Caco-2 (cell line): ENCODE measurements at regions not wholly inside any gene's neighbourhood (a gene's known extent, or its start where the extent isn't known, plus 50 kb on each side); places are given as distances from the start of the nearest gene placed in this dataset.

ENCODE experiments used
- BruUV-seq: library from RNA; stranded (reverse); fragments of 400-500 nt; replicated peaks from 2 replicates; lab custom pipeline; 2021; lab: Mats Ljungman, UMichigan
- CTCF ChIA-PET: fragments of 300-600 bp; sonication (Branson Sonifier 250); formaldehyde crosslinking; loops from one replicate; lab custom pipeline; 2022; ENCODE audit warnings: antibody characterized with exemption; lab: Charles Lee
- POLR2A ChIA-PET: fragments of 300-600 bp; sonication (Branson Sonifier 250); formaldehyde crosslinking; loops from one replicate; lab custom pipeline; 2022; ENCODE audit warnings: antibody characterized with exemption; lab: Charles Lee
- DNase-seq, 2 experiments: peaks; one replicate each; pipeline versions ENCODE4 v3.0.0 to v3.0.0-alpha.2; 2020 to 2022
- H3K27me3 ChIP-seq: replicated peaks from 2 replicates; pipeline ENCODE4 v1.6.0; 2011; ENCODE audit warnings: low read length; ENCODE audit not compliant: control insufficient read depth, insufficient read depth
- H3K36me3 ChIP-seq: 2 replicates; pipeline ENCODE4 v1.5.1; 2011; ENCODE audit warnings: low read length; ENCODE audit not compliant: control insufficient read depth, insufficient read depth
- H3K4me1 ChIP-seq: fragments of 250-450 bp; sonication (Bioruptor Pico); 2 replicates; pipeline ENCODE4 v1.5.1; 2020; ENCODE audit warnings: mild to moderate bottlenecking
- H3K4me3 ChIP-seq: 2 replicates; pipeline ENCODE4 v1.5.1; 2011; ENCODE audit warnings: low read depth, mild to moderate bottlenecking, control low read depth, low read length
- H3K9me3 ChIP-seq: fragments of 250-450 bp; sonication (Bioruptor Pico); 2 replicates; pipeline ENCODE4 v1.5.1; 2020; ENCODE audit warnings: mild to moderate bottlenecking, moderate library complexity
- H3K27ac Mint-ChIP-seq: one replicate; pipeline ENCODE4 v1.8.0; 2022; ENCODE audit warnings: mixed read lengths; ENCODE audit not compliant: unreplicated experiment
- H3K27me3 Mint-ChIP-seq: one replicate; pipeline ENCODE4 v1.8.0; 2022; ENCODE audit warnings: mixed read lengths; ENCODE audit not compliant: insufficient read depth, unreplicated experiment
- H3K36me3 Mint-ChIP-seq: one replicate; pipeline ENCODE4 v1.8.0; 2022; ENCODE audit warnings: mild to moderate bottlenecking, mixed read lengths; ENCODE audit not compliant: insufficient read depth, unreplicated experiment
- H3K4me1 Mint-ChIP-seq: one replicate; pipeline ENCODE4 v1.8.0; 2022; ENCODE audit warnings: low read depth, mixed read lengths; ENCODE audit not compliant: unreplicated experiment
- H3K4me3 Mint-ChIP-seq: one replicate; pipeline ENCODE4 v1.8.0; 2022; ENCODE audit warnings: mild to moderate bottlenecking, moderate library complexity, mixed read lengths; ENCODE audit not compliant: unreplicated experiment
- H3K9me3 Mint-ChIP-seq: one replicate; pipeline ENCODE4 v1.8.0; 2022; ENCODE audit warnings: mixed read lengths; ENCODE audit not compliant: unreplicated experiment
- CTCF ChIP-seq, 2 experiments: fragments of 200-600 bp in 1 of 2; IDR thresholded peaks; 1 replicate in 1 of 2; 2 replicates in 1 of 2; pipeline versions ENCODE4 v1.5.1 to v1.8.0; 2011 to 2022; ENCODE audit warnings: antibody characterized with exemption in 1 of 2, control low read depth in 1 of 2, inconsistent platforms in 1 of 2, low read depth in 1 of 2, low read length in 1 of 2, mild to moderate bottlenecking in 1 of 2, moderate library complexity in 1 of 2; ENCODE audit not compliant: insufficient read depth in 1 of 2, severe bottlenecking in 1 of 2, unreplicated experiment in 1 of 2
- intact Hi-C: fragments of 100-400 bp; cut with micrococcal nuclease; formaldehyde crosslinking; loops from one replicate; pipeline ENCODE4 v1.10.0; 2022; ENCODE audit not compliant: unreplicated experiment

DNA sequence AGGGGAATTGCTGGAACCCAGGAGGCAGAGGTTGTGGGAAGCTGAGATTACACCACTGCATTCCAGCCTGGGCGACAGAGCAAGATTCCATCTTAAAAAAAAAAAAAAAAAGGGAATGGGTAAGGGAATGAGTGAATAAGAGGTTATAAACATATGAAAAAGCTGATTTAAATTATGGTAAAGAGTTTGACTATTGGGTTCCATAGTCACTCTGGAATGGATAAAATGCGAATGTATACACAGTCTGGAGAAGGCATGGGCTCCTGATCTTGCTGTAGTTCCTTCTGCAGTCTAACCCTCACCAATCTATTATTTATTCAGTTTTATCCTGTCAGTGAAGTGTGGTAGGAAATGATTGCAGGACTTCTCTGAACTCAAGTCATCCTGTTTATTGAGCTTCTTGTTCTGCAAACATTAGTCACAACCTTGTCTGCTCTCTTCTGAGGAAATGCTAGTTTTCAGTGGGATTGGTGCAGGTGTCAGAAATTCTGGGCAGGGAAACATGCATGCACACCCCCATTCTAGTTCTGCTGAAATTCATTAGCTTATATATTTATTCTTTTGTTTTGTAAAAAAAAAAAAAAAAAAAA, 190.9 kb upstream of the CFAP20DC start:
- H3K27me3 ChIP-seq, result no peaks in the 10 kb centered on the region; the same call in 1 of the 2 replicates
- H3K9me3 Mint-ChIP-seq, result no peaks in the 10 kb centered on the region
- no peak for TF ChIP-seq CTCF (IDR thresholded peaks at IDR 0.05; ENCODE audit: insufficient read depth in 1 of 2, low read depth in 1 of 2, low read length in 1 of 2, severe bottlenecking in 1 of 2, unreplicated experiment in 1 of 2)
- H3K4me1 ChIP-seq, result no peaks in the 10 kb centered on the region
- peaks cover 25% of the 10 kb centered on the region for H3K27me3 Mint-ChIP-seq
- CTCF ChIA-PET, result no interaction called here
- no peaks in the 10 kb centered on the region for H3K36me3 ChIP-seq
- no peak overlapping the region for H3K4me3 Mint-ChIP-seq
- intact Hi-C loops, result no loop called here
- H3K27ac Mint-ChIP-seq, result no peak overlapping the region
- no TSS peak for BruUV-seq
- DNase-seq, result no peak
- no peaks in the 10 kb centered on the region for H3K9me3 ChIP-seq
- POLR2A ChIA-PET, result no interaction called here
- H3K4me1 Mint-ChIP-seq, result no peaks in the 10 kb centered on the region
- no peak overlapping the region for H3K4me3 ChIP-seq
- no peaks in the 10 kb centered on the region for H3K36me3 Mint-ChIP-seq

- TF ChIP-seq CTCF (IDR thresholded peaks at IDR 0.05; ENCODE audit: insufficient read depth in 1 of 2, low read depth in 1 of 2, low read length in 1 of 2, severe bottlenecking in 1 of 2, unreplicated experiment in 1 of 2), result no peak
- Histone ChIP-seq H3K4me3 (no peak overlapping the region), H3K4me1 (no peaks in the 10 kb centered on the region), H3K36me3 (no peaks in the 10 kb centered on the region), H3K27me3 (no peaks in the 10 kb centered on the region; the same call in 1 of the 2 replicates), H3K9me3 (no peaks in the 10 kb centered on the region)
- no peak overlapping the region for H3K4me3 Mint-ChIP-seq
- H3K4me1 Mint-ChIP-seq, result no peaks in the 10 kb centered on the region
- CTCF ChIA-PET, result no interaction called here
- H3K27me3 Mint-ChIP-seq, result peaks cover 20% of the 10 kb centered on the region
- no TSS peak for BruUV-seq
- intact Hi-C loops, result no loop called here
- POLR2A ChIA-PET, result no interaction called here
- H3K27ac Mint-ChIP-seq, result no peak overlapping the region
- H3K36me3 Mint-ChIP-seq, result no peaks in the 10 kb centered on the region
- H3K9me3 Mint-ChIP-seq, result peaks cover 2% of the 10 kb centered on the region
- no peak for DNase-seq
These were observed 187.3 kb upstream of the CFAP20DC start for GRCh38 chr3:59237121-59237520.

GRCh38 chr3:59235634-59236012, 185.8 kb upstream of the CFAP20DC start:
- no peak for TF ChIP-seq CTCF (IDR thresholded peaks at IDR 0.05; ENCODE audit: insufficient read depth in 1 of 2, low read depth in 1 of 2, low read length in 1 of 2, severe bottlenecking in 1 of 2, unreplicated experiment in 1 of 2)
- ChIA-PET POLR2A (no interaction called here), CTCF (no interaction called here)
- H3K9me3 ChIP-seq, result 0 out of 2 replicates have a peak, but pooled peaks cover 4% of the 10 kb centered on the region
- DNase-seq, result no peak
- H3K4me1 Mint-ChIP-seq, result no peaks in the 10 kb centered on the region
- no peak overlapping the region for H3K4me3 Mint-ChIP-seq
- H3K36me3 ChIP-seq, result no peaks in the 10 kb centered on the region
- H3K27me3 Mint-ChIP-seq, result peaks cover 18% of the 10 kb centered on the region
- H3K4me3 ChIP-seq, result no peak overlapping the region
- peaks cover 14% of the 10 kb centered on the region for H3K9me3 Mint-ChIP-seq
- H3K4me1 ChIP-seq, result no peaks in the 10 kb centered on the region
- no peak overlapping the region for H3K27ac Mint-ChIP-seq
- no peaks in the 10 kb centered on the region for H3K27me3 ChIP-seq
- intact Hi-C loops, result no loop called here
- H3K36me3 Mint-ChIP-seq, result no peaks in the 10 kb centered on the region
- no TSS peak for BruUV-seq
